ENCODE measurements at regions not wholly inside any gene's neighbourhood (a gene's known extent, or its start where the extent isn't known, plus 50 kb on each side); places are given as distances from the start of the nearest gene placed in this dataset.

- TF ChIP-seq, protein P1, sequence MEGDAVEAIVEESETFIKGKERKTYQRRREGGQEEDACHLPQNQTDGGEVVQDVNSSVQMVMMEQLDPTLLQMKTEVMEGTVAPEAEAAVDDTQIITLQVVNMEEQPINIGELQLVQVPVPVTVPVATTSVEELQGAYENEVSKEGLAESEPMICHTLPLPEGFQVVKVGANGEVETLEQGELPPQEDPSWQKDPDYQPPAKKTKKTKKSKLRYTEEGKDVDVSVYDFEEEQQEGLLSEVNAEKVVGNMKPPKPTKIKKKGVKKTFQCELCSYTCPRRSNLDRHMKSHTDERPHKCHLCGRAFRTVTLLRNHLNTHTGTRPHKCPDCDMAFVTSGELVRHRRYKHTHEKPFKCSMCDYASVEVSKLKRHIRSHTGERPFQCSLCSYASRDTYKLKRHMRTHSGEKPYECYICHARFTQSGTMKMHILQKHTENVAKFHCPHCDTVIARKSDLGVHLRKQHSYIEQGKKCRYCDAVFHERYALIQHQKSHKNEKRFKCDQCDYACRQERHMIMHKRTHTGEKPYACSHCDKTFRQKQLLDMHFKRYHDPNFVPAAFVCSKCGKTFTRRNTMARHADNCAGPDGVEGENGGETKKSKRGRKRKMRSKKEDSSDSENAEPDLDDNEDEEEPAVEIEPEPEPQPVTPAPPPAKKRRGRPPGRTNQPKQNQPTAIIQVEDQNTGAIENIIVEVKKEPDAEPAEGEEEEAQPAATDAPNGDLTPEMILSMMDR (IDR thresholded peaks at IDR 0.05) = no peak
- TF ChIP-seq POLR2A (IDR thresholded peaks at IDR 0.05) = no peak
- no peak for TF ChIP-seq EP300 (IDR thresholded peaks at IDR 0.05)
Observed at GRCh38 chr2:238597638-238598528, 171.2 kb downstream of the ASB1 start.

All from tibial nerve (tissue), 4 donors.